Skeletal muscle satellite cell (primary cell): ENCODE measurements at regions not wholly inside any gene's neighbourhood (a gene's known extent, or its start where the extent isn't known, plus 50 kb on each side); places are given as distances from the start of the nearest gene placed in this dataset. TPM values are rescaled to one million over a fixed set of nuclear protein-coding genes. Genes with fewer than 3 reads are reported as not detected.

Source experiments
- small RNA-seq: library from RNA; depleted of rRNA; stranded (forward); fragments of <200 nt; gene quantifications from one replicate; pipeline ENCODE3, GENCODE V24; 2012

Small RNA genes lying in the stretch of these regions (small RNA-seq; reads per million reads assigned to genes)
- not detected for gene AL390877.1
- gene RF00561, result not detected
